ENCODE measurements at regions not wholly inside any gene's neighbourhood (a gene's known extent, or its start where the extent isn't known, plus 50 kb on each side); places are given as distances from the start of the nearest gene placed in this dataset.

DNA sequence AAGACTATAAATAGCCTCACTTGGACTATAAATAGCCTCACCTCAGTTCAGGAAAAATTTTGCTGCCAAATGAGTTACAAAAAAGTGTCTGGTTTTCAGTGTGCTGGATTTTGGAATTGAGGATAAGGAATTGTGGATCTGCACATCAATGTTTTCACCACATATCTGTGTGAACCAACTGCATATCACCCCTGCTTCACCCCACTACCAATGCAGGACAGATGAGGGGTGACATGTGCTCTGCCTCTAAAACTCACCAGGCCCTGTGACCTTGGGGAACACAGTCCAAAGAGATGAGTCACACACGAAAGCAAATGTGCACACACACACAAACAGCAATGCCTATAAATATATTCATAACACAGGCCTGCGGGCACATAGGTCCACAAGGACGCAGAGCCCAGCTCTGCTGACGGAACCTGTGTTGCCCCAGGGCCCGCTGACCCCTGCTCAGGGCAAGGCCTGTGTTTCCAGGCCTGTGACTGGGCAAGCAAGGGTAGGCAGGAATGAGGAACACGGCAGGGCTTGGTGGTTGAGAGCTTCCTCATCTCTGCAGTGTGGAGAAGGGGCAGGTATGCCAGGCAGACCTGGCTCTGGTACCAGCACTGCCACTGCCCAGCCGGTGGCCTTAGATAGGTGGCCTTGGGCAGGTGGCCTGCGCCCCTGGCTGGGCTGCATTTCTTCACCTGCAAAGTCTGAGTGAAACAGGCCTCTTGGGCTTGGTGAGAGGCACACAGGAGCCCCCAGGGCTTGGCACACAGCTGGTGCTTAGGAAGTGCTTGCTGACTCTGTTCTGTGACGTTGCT is 82.4 kb downstream of the ARL6IP4 start (continued):
- TF ChIP-seq, protein P1, sequence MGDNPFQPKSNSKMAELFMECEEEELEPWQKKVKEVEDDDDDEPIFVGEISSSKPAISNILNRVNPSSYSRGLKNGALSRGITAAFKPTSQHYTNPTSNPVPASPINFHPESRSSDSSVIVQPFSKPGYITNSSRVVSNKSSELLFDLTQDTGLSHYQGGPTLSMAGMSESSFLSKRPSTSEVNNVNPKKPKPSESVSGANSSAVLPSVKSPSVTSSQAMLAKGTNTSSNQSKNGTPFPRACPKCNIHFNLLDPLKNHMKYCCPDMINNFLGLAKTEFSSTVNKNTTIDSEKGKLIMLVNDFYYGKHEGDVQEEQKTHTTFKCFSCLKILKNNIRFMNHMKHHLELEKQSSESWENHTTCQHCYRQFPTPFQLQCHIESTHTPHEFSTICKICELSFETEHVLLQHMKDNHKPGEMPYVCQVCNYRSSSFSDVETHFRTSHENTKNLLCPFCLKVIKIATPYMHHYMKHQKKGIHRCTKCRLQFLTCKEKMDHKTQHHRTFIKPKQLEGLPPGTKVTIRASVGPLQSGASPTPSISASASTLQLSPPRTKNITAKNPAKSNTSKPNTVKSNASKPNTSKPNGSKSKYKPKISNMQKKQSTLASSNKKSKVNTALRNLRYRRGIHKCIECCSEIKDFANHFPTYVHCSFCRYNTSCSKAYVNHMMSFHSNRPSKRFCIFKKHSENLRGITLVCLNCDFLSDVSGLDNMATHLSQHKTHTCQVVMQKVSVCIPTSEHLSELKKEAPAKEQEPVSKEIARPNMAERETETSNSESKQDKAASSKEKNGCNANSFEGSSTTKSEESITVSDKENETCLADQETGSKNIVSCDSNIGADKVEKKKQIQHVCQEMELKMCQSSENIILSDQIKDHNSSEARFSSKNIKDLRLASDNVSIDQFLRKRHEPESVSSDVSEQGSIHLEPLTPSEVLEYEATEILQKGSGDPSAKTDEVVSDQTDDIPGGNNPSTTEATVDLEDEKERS (CRISPR knock-in tag; IDR thresholded peaks at IDR 0.05): no peak
- TF ChIP-seq, protein P2, sequence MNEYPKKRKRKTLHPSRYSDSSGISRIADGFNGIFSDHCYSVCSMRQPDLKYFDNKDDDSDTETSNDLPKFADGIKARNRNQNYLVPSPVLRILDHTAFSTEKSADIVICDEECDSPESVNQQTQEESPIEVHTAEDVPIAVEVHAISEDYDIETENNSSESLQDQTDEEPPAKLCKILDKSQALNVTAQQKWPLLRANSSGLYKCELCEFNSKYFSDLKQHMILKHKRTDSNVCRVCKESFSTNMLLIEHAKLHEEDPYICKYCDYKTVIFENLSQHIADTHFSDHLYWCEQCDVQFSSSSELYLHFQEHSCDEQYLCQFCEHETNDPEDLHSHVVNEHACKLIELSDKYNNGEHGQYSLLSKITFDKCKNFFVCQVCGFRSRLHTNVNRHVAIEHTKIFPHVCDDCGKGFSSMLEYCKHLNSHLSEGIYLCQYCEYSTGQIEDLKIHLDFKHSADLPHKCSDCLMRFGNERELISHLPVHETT (CRISPR knock-in tag; conservative IDR thresholded peaks at IDR 0.05): no peak
- TF ChIP-seq ARNTL (CRISPR knock-in tag; IDR thresholded peaks at IDR 0.05) (no peak), ZNF724P (CRISPR knock-in tag; IDR thresholded peaks at IDR 0.05; ENCODE audit: borderline replicate concordance) (no peak), CREM (IDR thresholded peaks at IDR 0.05) (peak; percentile 33), CREM (CRISPR knock-in tag; IDR thresholded peaks at IDR 0.05) (no peak), ZNF674 (CRISPR knock-in tag; IDR thresholded peaks at IDR 0.05; ENCODE audit: low read depth) (no peak)
- TF ChIP-seq, protein P3, sequence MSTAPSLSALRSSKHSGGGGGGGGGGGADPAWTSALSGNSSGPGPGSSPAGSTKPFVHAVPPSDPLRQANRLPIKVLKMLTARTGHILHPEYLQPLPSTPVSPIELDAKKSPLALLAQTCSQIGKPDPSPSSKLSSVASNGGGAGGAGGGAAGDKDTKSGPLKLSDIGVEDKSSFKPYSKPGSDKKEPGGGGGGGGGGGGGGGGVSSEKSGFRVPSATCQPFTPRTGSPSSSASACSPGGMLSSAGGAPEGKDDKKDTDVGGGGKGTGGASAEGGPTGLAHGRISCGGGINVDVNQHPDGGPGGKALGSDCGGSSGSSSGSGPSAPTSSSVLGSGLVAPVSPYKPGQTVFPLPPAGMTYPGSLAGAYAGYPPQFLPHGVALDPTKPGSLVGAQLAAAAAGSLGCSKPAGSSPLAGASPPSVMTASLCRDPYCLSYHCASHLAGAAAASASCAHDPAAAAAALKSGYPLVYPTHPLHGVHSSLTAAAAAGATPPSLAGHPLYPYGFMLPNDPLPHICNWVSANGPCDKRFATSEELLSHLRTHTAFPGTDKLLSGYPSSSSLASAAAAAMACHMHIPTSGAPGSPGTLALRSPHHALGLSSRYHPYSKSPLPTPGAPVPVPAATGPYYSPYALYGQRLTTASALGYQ (CRISPR knock-in tag; IDR thresholded peaks at IDR 0.05): no peak
- TF ChIP-seq, protein P4, sequence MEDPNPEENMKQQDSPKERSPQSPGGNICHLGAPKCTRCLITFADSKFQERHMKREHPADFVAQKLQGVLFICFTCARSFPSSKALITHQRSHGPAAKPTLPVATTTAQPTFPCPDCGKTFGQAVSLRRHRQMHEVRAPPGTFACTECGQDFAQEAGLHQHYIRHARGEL (CRISPR knock-in tag; IDR thresholded peaks at IDR 0.05): no peak
- TF ChIP-seq, protein P5, sequence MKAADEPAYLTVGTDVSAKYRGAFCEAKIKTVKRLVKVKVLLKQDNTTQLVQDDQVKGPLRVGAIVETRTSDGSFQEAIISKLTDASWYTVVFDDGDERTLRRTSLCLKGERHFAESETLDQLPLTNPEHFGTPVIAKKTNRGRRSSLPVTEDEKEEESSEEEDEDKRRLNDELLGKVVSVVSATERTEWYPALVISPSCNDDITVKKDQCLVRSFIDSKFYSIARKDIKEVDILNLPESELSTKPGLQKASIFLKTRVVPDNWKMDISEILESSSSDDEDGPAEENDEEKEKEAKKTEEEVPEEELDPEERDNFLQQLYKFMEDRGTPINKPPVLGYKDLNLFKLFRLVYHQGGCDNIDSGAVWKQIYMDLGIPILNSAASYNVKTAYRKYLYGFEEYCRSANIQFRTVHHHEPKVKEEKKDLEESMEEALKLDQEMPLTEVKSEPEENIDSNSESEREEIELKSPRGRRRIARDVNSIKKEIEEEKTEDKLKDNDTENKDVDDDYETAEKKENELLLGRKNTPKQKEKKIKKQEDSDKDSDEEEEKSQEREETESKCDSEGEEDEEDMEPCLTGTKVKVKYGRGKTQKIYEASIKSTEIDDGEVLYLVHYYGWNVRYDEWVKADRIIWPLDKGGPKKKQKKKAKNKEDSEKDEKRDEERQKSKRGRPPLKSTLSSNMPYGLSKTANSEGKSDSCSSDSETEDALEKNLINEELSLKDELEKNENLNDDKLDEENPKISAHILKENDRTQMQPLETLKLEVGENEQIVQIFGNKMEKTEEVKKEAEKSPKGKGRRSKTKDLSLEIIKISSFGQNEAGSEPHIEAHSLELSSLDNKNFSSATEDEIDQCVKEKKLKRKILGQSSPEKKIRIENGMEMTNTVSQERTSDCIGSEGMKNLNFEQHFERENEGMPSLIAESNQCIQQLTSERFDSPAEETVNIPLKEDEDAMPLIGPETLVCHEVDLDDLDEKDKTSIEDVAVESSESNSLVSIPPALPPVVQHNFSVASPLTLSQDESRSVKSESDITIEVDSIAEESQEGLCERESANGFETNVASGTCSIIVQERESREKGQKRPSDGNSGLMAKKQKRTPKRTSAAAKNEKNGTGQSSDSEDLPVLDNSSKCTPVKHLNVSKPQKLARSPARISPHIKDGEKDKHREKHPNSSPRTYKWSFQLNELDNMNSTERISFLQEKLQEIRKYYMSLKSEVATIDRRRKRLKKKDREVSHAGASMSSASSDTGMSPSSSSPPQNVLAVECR (CRISPR knock-in tag; IDR thresholded peaks at IDR 0.05; ENCODE audit: borderline replicate concordance): peak; percentile 53; the same call in 1 of the 2 replicates
- TF ChIP-seq, protein P6, sequence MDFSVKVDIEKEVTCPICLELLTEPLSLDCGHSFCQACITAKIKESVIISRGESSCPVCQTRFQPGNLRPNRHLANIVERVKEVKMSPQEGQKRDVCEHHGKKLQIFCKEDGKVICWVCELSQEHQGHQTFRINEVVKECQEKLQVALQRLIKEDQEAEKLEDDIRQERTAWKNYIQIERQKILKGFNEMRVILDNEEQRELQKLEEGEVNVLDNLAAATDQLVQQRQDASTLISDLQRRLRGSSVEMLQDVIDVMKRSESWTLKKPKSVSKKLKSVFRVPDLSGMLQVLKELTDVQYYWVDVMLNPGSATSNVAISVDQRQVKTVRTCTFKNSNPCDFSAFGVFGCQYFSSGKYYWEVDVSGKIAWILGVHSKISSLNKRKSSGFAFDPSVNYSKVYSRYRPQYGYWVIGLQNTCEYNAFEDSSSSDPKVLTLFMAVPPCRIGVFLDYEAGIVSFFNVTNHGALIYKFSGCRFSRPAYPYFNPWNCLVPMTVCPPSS (IDR thresholded peaks at IDR 0.05): no peak
- TF ChIP-seq, protein P7, sequence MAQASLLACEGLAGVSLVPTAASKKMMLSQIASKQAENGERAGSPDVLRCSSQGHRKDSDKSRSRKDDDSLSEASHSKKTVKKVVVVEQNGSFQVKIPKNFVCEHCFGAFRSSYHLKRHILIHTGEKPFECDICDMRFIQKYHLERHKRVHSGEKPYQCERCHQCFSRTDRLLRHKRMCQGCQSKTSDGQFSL (CRISPR knock-in tag; IDR thresholded peaks at IDR 0.05): no peak

Data from HepG2 (cell line).